BJ (cell line): ENCODE measurements at regions not wholly inside any gene's neighbourhood (a gene's known extent, or its start where the extent isn't known, plus 50 kb on each side); places are given as distances from the start of the nearest gene placed in this dataset.

ENCODE experiments used
- CTCF ChIA-PET: fragments of 350-600 bp; formaldehyde crosslinking; extraction: SDS; loops from one replicate; lab custom pipeline; 2021; ENCODE audit warnings: antibody characterized with exemption, inconsistent platforms; lab: Yijun Ruan, JAX
- POLR2A ChIA-PET: fragments of 300-600 bp; sonication (Branson Sonifier 250); formaldehyde crosslinking; extraction: SDS; loops from one replicate; lab custom pipeline; 2021; ENCODE audit warnings: antibody characterized with exemption; lab: Charles Lee
- DNase-seq: peaks from one replicate; pipeline ENCODE4 v3.0.0-alpha.2; 2011; ENCODE audit warnings: low read depth
- H3K27me3 ChIP-seq: 2 replicates; pipeline ENCODE4 v1.6.0; 2011; ENCODE audit warnings: low read length; ENCODE audit not compliant: control insufficient read depth, insufficient read depth
- H3K36me3 ChIP-seq: 2 replicates; pipeline ENCODE4 v1.5.1; 2011; ENCODE audit warnings: low read length; ENCODE audit not compliant: control insufficient read depth, insufficient read depth
- H3K4me3 ChIP-seq: 2 replicates; pipeline ENCODE4 v1.5.1; 2011; ENCODE audit warnings: low read depth, mild to moderate bottlenecking, control low read depth, low read length
- TF ChIP-seq, protein P1 (sequence below): IDR thresholded peaks from 2 replicates; pipeline ENCODE4 v1.5.1; 2011; ENCODE audit warnings: low read depth, mild to moderate bottlenecking, control low read depth, inconsistent platforms, low read length, moderate library complexity; ENCODE audit not compliant: insufficient read depth

DNA sequence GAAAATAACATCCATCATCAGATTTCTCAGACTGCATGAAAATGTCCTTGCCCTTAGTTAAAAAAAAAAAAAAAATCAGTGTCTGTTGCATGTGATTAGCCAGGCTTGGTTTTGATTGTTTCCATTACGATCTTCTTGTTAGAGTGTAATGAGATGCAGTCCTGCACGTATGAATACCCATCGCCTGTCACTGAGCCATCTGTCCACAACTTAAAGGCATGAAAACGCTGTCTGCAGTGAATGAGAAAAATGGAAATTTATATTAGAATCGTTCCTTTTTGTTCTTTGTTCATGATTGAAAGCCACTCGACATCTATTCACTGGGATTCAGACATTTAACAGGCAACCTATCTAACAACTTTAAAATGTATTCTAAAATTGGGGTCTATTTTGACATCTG, 521.7 kb upstream of the SPHKAP start:
- Histone ChIP-seq H3K36me3 (no peaks in the 10 kb centered on the region), H3K4me3 (no peak overlapping the region), H3K27me3 (no peaks in the 10 kb centered on the region)
- ChIA-PET CTCF (no interaction called here), POLR2A (no interaction called here)
- DNase-seq: no peak
- TF ChIP-seq, protein P1, sequence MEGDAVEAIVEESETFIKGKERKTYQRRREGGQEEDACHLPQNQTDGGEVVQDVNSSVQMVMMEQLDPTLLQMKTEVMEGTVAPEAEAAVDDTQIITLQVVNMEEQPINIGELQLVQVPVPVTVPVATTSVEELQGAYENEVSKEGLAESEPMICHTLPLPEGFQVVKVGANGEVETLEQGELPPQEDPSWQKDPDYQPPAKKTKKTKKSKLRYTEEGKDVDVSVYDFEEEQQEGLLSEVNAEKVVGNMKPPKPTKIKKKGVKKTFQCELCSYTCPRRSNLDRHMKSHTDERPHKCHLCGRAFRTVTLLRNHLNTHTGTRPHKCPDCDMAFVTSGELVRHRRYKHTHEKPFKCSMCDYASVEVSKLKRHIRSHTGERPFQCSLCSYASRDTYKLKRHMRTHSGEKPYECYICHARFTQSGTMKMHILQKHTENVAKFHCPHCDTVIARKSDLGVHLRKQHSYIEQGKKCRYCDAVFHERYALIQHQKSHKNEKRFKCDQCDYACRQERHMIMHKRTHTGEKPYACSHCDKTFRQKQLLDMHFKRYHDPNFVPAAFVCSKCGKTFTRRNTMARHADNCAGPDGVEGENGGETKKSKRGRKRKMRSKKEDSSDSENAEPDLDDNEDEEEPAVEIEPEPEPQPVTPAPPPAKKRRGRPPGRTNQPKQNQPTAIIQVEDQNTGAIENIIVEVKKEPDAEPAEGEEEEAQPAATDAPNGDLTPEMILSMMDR: no peak

DNA sequence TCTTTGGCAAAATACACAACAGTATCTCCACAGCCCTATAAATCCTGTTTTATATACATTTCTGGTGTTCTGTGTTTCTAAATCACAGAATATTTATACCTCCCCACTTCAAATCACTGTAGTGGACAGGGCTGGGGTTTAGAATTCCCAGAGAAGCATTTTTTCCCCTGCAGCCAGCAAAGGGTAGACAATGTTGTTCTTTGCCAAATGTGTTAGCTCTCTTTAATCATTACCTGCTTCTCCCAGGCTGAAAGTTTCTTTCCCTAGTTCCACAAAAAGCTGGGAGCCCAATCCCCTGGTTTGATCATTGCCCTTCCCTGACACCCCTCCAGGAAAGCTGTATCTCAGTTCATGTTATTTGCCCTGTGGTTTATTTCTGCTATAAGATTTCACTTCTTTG, 520.0 kb upstream of the SPHKAP start:
- Histone ChIP-seq H3K4me3 (no peak overlapping the region), H3K27me3 (no peaks in the 10 kb centered on the region), H3K36me3 (no peaks in the 10 kb centered on the region)
- ChIA-PET CTCF (interaction anchor here (0.5 kb wide), 1 partner anchor 16 kb away, joined by 3 read pairs; no protein-coding TSS in a partner anchor), POLR2A (no interaction called here)
- TF ChIP-seq, protein P1: no peak
- no peak for DNase-seq

DNA sequence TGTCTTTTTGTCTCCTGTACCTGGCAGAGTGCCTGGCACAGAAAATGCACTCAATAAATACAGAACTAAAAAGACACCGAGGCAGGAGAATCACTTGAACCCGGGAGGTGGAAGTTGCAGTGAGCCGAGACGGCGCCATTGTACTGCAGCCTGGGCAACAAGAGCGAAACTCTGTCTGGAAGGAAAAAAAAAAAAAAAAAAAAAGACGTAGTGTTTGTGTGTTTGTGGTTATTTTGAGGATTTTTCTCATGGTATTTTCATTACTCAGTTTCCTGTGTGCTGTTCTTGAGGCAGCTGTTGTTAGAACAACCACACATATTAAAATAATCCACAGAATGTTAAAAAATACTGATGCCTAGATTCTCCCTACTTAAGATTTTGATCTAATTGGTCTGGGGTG, 519.2 kb upstream of the SPHKAP start:
- Histone ChIP-seq H3K27me3 (no peaks in the 10 kb centered on the region), H3K36me3 (no peaks in the 10 kb centered on the region), H3K4me3 (no peak overlapping the region)
- peak; percentile 47 for DNase-seq
- CTCF ChIA-PET: interaction anchor here (2.1 kb wide), 1 partner anchor 12 kb away, joined by 7 read pairs; no protein-coding TSS in a partner anchor
- TF ChIP-seq, protein P1: no peak
- POLR2A ChIA-PET: interaction anchor here (0.6 kb wide), 1 partner anchor 162 kb away, joined by 3 read pairs; no protein-coding TSS in a partner anchor

DNA sequence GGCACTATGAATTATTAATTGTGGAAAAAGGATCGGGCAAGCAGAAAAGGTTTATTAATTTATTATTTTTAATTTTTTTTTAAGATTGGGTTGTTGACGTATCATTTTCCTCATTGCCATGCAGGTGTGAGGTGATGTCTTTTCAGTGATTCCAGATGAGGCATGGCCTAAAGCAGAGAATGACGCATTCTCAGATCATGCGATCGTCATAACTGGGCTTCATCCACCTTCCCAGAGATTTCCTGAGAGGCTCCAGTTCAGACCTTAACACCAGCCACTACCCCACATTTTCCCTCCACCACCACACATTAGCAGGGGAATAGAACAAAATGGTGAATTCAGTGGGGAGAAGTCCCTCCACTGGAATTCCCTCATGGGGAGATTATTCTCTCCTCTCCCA, 518.4 kb upstream of the SPHKAP start:
- H3K36me3 ChIP-seq: no peaks in the 10 kb centered on the region
- no peak for DNase-seq
- POLR2A ChIA-PET: no interaction called here
- CTCF ChIA-PET: interaction anchor here (2.1 kb wide), 1 partner anchor 11 kb away, joined by 7 read pairs; no protein-coding TSS in a partner anchor
- H3K27me3 ChIP-seq: no peaks in the 10 kb centered on the region
- TF ChIP-seq, protein P1: no peak
- no peak overlapping the region for H3K4me3 ChIP-seq

DNA sequence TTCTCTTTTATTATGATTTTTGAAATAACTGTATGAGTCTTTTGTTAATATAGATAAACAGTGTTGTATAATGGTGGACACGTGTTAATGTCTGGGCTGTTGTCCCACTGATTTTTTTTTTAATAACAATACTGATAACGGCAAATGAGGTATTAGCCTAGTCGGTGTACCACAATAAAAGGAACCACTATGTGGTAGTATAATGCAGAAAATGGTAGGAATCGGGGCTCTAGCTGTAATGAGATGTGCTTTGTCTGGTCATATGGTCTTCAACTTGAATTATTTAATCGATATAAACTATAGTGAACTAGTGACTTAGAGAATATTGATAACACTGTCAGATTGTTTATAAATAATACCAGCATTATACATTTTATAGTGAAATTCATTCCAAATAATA, 517.9 kb upstream of the SPHKAP start:
- no peak overlapping the region for H3K4me3 ChIP-seq
- H3K27me3 ChIP-seq: no peaks in the 10 kb centered on the region
- DNase-seq: no peak
- H3K36me3 ChIP-seq: no peaks in the 10 kb centered on the region
- POLR2A ChIA-PET: no interaction called here
- TF ChIP-seq, protein P1: no peak
- CTCF ChIA-PET: interaction anchor here (0.6 to 2.1 kb wide), 4 partner anchors 11 to 642 kb away, joined by 3 to 8 read pairs (median 6); no protein-coding TSS in a partner anchor
